ENCODE measurements at regions not wholly inside any gene's neighbourhood (a gene's known extent, or its start where the extent isn't known, plus 50 kb on each side); places are given as distances from the start of the nearest gene placed in this dataset.

- TF ChIP-seq CTCF (IDR thresholded peaks at IDR 0.05; ENCODE audit: low read depth, low read length, poor library complexity, severe bottlenecking) (no peak), EZH2phosphoT487 (IDR thresholded peaks at IDR 0.05; ENCODE audit: borderline replicate concordance, low read length) (no peak)
Observed at GRCh38 chr1:172779491-172779890, 120.6 kb downstream of the FASLG start.
